ENCODE measurements at regions not wholly inside any gene's neighbourhood (a gene's known extent, or its start where the extent isn't known, plus 50 kb on each side); places are given as distances from the start of the nearest gene placed in this dataset.
"Not testable (repeated sequence)": the region's sequence is repeated elsewhere in the genome, so short reads cannot be mapped to it uniquely, and the experiment has no call there.

- H3K27ac ChIP-seq (ENCODE audit: low read depth in 2 of 2, low read length in 2 of 2), result no peak overlapping the region
- H3K27me3 ChIP-seq (ENCODE audit: control insufficient read depth, insufficient read depth, low read length), result no peaks in the 10 kb centered on the region
- no peaks in the 10 kb centered on the region for H3K9me3 ChIP-seq (ENCODE audit: control insufficient read depth in 2 of 3, insufficient read depth in 1 of 3, low read length in 3 of 3)
- H3K9ac ChIP-seq (ENCODE audit: low read length in 3 of 3), result no peak overlapping the region
- no peaks in the 10 kb centered on the region for H3K4me1 ChIP-seq (ENCODE audit: control insufficient read depth in 2 of 3, insufficient read depth in 2 of 3, low read depth in 1 of 3, low read length in 3 of 3)
- FAIRE-seq (no peak), DNase-seq (no peak)
- no peaks in the 10 kb centered on the region for H3K36me3 ChIP-seq (ENCODE audit: control insufficient read depth in 2 of 3, insufficient read depth in 3 of 3, low read length in 3 of 3)
- TF ChIP-seq, protein P1, sequence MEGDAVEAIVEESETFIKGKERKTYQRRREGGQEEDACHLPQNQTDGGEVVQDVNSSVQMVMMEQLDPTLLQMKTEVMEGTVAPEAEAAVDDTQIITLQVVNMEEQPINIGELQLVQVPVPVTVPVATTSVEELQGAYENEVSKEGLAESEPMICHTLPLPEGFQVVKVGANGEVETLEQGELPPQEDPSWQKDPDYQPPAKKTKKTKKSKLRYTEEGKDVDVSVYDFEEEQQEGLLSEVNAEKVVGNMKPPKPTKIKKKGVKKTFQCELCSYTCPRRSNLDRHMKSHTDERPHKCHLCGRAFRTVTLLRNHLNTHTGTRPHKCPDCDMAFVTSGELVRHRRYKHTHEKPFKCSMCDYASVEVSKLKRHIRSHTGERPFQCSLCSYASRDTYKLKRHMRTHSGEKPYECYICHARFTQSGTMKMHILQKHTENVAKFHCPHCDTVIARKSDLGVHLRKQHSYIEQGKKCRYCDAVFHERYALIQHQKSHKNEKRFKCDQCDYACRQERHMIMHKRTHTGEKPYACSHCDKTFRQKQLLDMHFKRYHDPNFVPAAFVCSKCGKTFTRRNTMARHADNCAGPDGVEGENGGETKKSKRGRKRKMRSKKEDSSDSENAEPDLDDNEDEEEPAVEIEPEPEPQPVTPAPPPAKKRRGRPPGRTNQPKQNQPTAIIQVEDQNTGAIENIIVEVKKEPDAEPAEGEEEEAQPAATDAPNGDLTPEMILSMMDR (IDR thresholded peaks at IDR 0.05; ENCODE audit: borderline replicate concordance, extremely low read depth, insufficient read depth), result no peak
- intact Hi-C loops (cut with DNase I), result no loop called here
- no peak overlapping the region for H3K4me3 ChIP-seq (ENCODE audit: low read length in 3 of 3)
These were observed 861.3 kb downstream of the CCDC85A start for GRCh38 chr2:57044931-57045635.

DNA sequence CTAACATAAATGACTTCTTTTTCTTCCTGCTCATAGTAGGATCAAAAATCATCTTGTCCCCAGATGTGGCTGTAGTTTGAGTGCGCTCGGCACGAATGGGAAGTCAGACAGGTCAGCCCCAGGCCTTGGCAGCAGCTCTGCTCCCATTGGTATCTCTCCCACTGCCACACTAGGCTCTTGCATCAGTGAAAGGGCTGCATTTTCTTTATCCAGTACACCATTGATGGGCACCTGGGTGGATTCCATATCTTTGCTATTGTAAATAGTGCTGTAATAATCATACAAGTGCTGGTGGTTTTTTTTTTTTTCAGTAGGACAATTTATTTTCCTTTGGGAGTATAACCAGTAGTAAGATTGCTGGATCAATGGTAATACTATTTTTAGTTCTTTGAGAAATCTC lies 865.5 kb downstream of the CCDC85A start:
- H3K4me3 ChIP-seq (ENCODE audit: low read length in 3 of 3), result no peak overlapping the region
- FAIRE-seq, result no peak
- intact Hi-C loops (cut with DNase I), result no loop called here
- DNase-seq, result no peak
- H3K9me3 ChIP-seq (ENCODE audit: control insufficient read depth in 2 of 3, insufficient read depth in 1 of 3, low read length in 3 of 3), result no peaks in the 10 kb centered on the region
- H3K27ac ChIP-seq (ENCODE audit: low read depth in 2 of 2, low read length in 2 of 2), result no peak overlapping the region
- no peaks in the 10 kb centered on the region for H3K27me3 ChIP-seq (ENCODE audit: control insufficient read depth, insufficient read depth, low read length)
- no peak overlapping the region for H3K9ac ChIP-seq (ENCODE audit: low read length in 3 of 3)
- no peaks in the 10 kb centered on the region for H3K36me3 ChIP-seq (ENCODE audit: control insufficient read depth in 2 of 3, insufficient read depth in 3 of 3, low read length in 3 of 3)
- TF ChIP-seq, protein P1 (IDR thresholded peaks at IDR 0.05; ENCODE audit: borderline replicate concordance, extremely low read depth, insufficient read depth), result no peak
- H3K4me1 ChIP-seq (ENCODE audit: control insufficient read depth in 2 of 3, insufficient read depth in 2 of 3, low read depth in 1 of 3, low read length in 3 of 3), result no peaks in the 10 kb centered on the region

DNA sequence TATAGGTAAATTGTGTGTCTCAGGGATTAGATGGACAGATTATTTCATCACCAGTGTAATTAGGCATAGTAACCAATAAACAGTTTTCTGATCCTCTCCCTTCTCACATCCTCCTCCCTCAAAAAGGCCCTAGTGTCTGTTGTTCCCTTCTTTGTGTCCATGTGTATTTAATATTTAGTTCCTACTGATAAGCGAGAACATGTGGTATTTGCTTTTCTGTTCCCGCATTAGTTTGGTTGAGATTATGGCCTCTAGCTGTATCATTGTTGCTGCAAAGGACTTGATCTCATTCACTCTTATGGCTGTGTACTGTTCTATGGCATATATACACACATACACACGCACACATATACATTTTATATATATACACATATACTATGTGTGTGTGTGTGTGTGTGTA lies 866.2 kb downstream of the CCDC85A start:
- Histone ChIP-seq H3K4me3 (ENCODE audit: low read length in 3 of 3) (no peak overlapping the region), H3K27me3 (ENCODE audit: control insufficient read depth, insufficient read depth, low read length) (no peaks in the 10 kb centered on the region), H3K4me1 (ENCODE audit: control insufficient read depth in 2 of 3, insufficient read depth in 2 of 3, low read depth in 1 of 3, low read length in 3 of 3) (no peaks in the 10 kb centered on the region), H3K9ac (ENCODE audit: low read length in 3 of 3) (no peak overlapping the region), H3K36me3 (ENCODE audit: control insufficient read depth in 2 of 3, insufficient read depth in 3 of 3, low read length in 3 of 3) (no peaks in the 10 kb centered on the region), H3K27ac (ENCODE audit: low read depth in 2 of 2, low read length in 2 of 2) (no peak overlapping the region), H3K9me3 (ENCODE audit: control insufficient read depth in 2 of 3, insufficient read depth in 1 of 3, low read length in 3 of 3) (no peaks in the 10 kb centered on the region)
- FAIRE-seq (no peak), DNase-seq (no peak)
- TF ChIP-seq, protein P1 (IDR thresholded peaks at IDR 0.05; ENCODE audit: borderline replicate concordance, extremely low read depth, insufficient read depth), result no peak
- intact Hi-C loops (cut with DNase I), result no loop called here

- not testable (repeated sequence) for H3K9me3 ChIP-seq (ENCODE audit: control insufficient read depth in 2 of 3, insufficient read depth in 1 of 3, low read length in 3 of 3); H3K36me3 ChIP-seq (ENCODE audit: control insufficient read depth in 2 of 3, insufficient read depth in 3 of 3, low read length in 3 of 3)
These were observed 882.5 kb downstream of the CCDC85A start for GRCh38 chr2:57066301-57066700.

More at GRCh38 chr2:57066301-57066700, 882.5 kb downstream of the CCDC85A start:
- H3K27me3 ChIP-seq (ENCODE audit: control insufficient read depth, insufficient read depth, low read length); FAIRE-seq; intact Hi-C loops (cut with DNase I); H3K4me3 ChIP-seq (ENCODE audit: low read length in 3 of 3); H3K27ac ChIP-seq (ENCODE audit: low read depth in 2 of 2, low read length in 2 of 2); H3K4me1 ChIP-seq (ENCODE audit: control insufficient read depth in 2 of 3, insufficient read depth in 2 of 3, low read depth in 1 of 3, low read length in 3 of 3); H3K9ac ChIP-seq (ENCODE audit: low read length in 3 of 3); DNase-seq: not testable (repeated sequence)

All from kidney (tissue), 13 donors.